Lower leg skin (tissue), 3 donors: ENCODE measurements at regions not wholly inside any gene's neighbourhood (a gene's known extent, or its start where the extent isn't known, plus 50 kb on each side); places are given as distances from the start of the nearest gene placed in this dataset.

Source experiments
- CTCF ChIP-seq, 3 donors: fragments of 450-650 bp; IDR thresholded peaks; one replicate each; pipeline ENCODE4 v1.5.1; 2016; ENCODE audit warnings: antibody characterized with exemption in 3 of 3, mild to moderate bottlenecking in 3 of 3, moderate library complexity in 2 of 3
- POLR2A ChIP-seq, 2 donors: fragments of 450-650 bp; IDR thresholded peaks; one replicate each; pipeline ENCODE4 v1.6.1; 2016 to 2017; ENCODE audit warnings: antibody characterized with exemption in 2 of 2, mild to moderate bottlenecking in 1 of 2, moderate library complexity in 1 of 2

GRCh38 chr2:16067444-16067843 is 127.1 kb downstream of the MYCN start:
- no peak for TF ChIP-seq CTCF (IDR thresholded peaks at IDR 0.05)
- TF ChIP-seq POLR2A (IDR thresholded peaks at IDR 0.05): no peak
